Left cardiac atrium (tissue), 4 donors: ENCODE measurements at regions not wholly inside any gene's neighbourhood (a gene's known extent, or its start where the extent isn't known, plus 50 kb on each side); places are given as distances from the start of the nearest gene placed in this dataset.
"Not testable (repeated sequence)": the region's sequence is repeated elsewhere in the genome, so short reads cannot be mapped to it uniquely, and the experiment has no call there.

Experiments
- ATAC-seq, 2 donors: fragments of 200-7000 bp; cut with Tn5 transposase; one replicate each; pipeline ENCODE4 v1.9.1; 2020; ENCODE audit warnings: mild to moderate bottlenecking in 2 of 2, moderate library complexity in 2 of 2
- DNase-seq: peaks from one replicate; pipeline ENCODE4 v3.0.0-alpha.2; 2020
- intact Hi-C, 2 donors: fragments of 100-400 bp; cut with DNase I; formaldehyde crosslinking; loops; one replicate each; pipeline versions ENCODE4 v1.14.1 to v1.15.1; 2022 to 2023
- donor health status: DM: no; HTN: yes; CAD: no.
- donor health status: DM: no; HTN: yes; CAD: no; lungs with severe emphysema.
- donor health status: DM: yes; HTN: yes; CAD: no.
- donor health status: Dilated cardiomyopathy.

- DNase-seq (no peak), ATAC-seq (no peak)
- intact Hi-C loops = no loop called here
Measured at GRCh38 chr2:122525336-122525735, 769.9 kb downstream of the TSN start.

- DNase-seq (no peak), ATAC-seq (no peak)
- intact Hi-C loops = no loop called here
Measured at GRCh38 chr2:122528061-122528460, 772.6 kb downstream of the TSN start.

- DNase-seq = no peak
- intact Hi-C loops = no loop called here
- ATAC-seq = no peak
Measured at GRCh38 chr2:122528958-122529705, 773.7 kb downstream of the TSN start.

- ATAC-seq (no peak), DNase-seq (no peak)
- intact Hi-C loops = no loop called here
Measured at GRCh38 chr2:122530814-122531213, 775.4 kb downstream of the TSN start.

GRCh38 chr2:122531290-122532071, 776.0 kb downstream of the TSN start:
- no peak for ATAC-seq
- DNase-seq = no peak
- intact Hi-C loops = no loop called here

GRCh38 chr2:122532072-122532344, 776.6 kb downstream of the TSN start:
- no peak for ATAC-seq
- DNase-seq = no peak
- intact Hi-C loops = no loop called here

- DNase-seq = no peak
- ATAC-seq = no peak
- intact Hi-C loops = no loop called here
Measured at GRCh38 chr2:122532481-122532880, 777.0 kb downstream of the TSN start.

- intact Hi-C loops = no loop called here
- no peak for ATAC-seq
- DNase-seq = no peak
Measured at GRCh38 chr2:122535960-122536505, 780.6 kb downstream of the TSN start.

GRCh38 chr2:122539311-122539710, 783.9 kb downstream of the TSN start:
- no peak for DNase-seq
- ATAC-seq = no peak
- intact Hi-C loops = no loop called here

GRCh38 chr2:122539920-122540319, 784.5 kb downstream of the TSN start:
- no peak for DNase-seq
- intact Hi-C loops = no loop called here
- no peak for ATAC-seq

GRCh38 chr2:122542236-122542635, 786.8 kb downstream of the TSN start:
- DNase-seq = no peak
- ATAC-seq = no peak
- intact Hi-C loops = no loop called here

- DNase-seq = no peak
- ATAC-seq = no peak
- intact Hi-C loops = no loop called here
Measured at GRCh38 chr2:122542646-122543045, 787.2 kb downstream of the TSN start.

GRCh38 chr2:122543815-122544214, 788.4 kb downstream of the TSN start:
- intact Hi-C loops = no loop called here
- DNase-seq = no peak
- ATAC-seq = no peak

- intact Hi-C loops = no loop called here
- ATAC-seq (no peak), DNase-seq (no peak)
Measured at GRCh38 chr2:122545821-122546220, 790.4 kb downstream of the TSN start.

- intact Hi-C loops = no loop called here
- DNase-seq (no peak), ATAC-seq (no peak)
Measured at GRCh38 chr2:122562775-122563174, 807.3 kb downstream of the TSN start.

- DNase-seq (no peak), ATAC-seq (no peak)
- intact Hi-C loops = no loop called here
Measured at GRCh38 chr2:122563781-122564180, 808.3 kb downstream of the TSN start.

- intact Hi-C loops = no loop called here
- ATAC-seq = no peak
Measured at GRCh38 chr2:122564843-122565242, 809.4 kb downstream of the TSN start.

GRCh38 chr2:122565364-122565763, 809.9 kb downstream of the TSN start:
- ATAC-seq = no peak
- intact Hi-C loops = no loop called here
- DNase-seq = no peak

More at GRCh38 chr2:122564843-122565242, 809.4 kb downstream of the TSN start:
- no peak for DNase-seq

GRCh38 chr2:122570641-122571040, 815.2 kb downstream of the TSN start:
- no peak for DNase-seq

GRCh38 chr2:122571471-122571870, 816.0 kb downstream of the TSN start:
- ATAC-seq, intact Hi-C loops: not testable (repeated sequence)

More at GRCh38 chr2:122570641-122571040, 815.2 kb downstream of the TSN start:
- ATAC-seq = no peak
- intact Hi-C loops = no loop called here

GRCh38 chr2:122575076-122575475, 819.6 kb downstream of the TSN start:
- no peak for DNase-seq
- no peak for ATAC-seq
- intact Hi-C loops = no loop called here

More at GRCh38 chr2:122571471-122571870, 816.0 kb downstream of the TSN start:
- not testable (repeated sequence) for DNase-seq
